ENCODE measurements at regions not wholly inside any gene's neighbourhood (a gene's known extent, or its start where the extent isn't known, plus 50 kb on each side); places are given as distances from the start of the nearest gene placed in this dataset.

- CTCF ChIA-PET, result no interaction called here
- H3K27ac Mint-ChIP-seq, result no peak overlapping the region
- no peaks in the 10 kb centered on the region for H3K27me3 Mint-ChIP-seq
- POLR2A ChIA-PET, result no interaction called here
- H3K4me3 Mint-ChIP-seq, result no peak overlapping the region
- no peaks in the 10 kb centered on the region for H3K9me3 ChIP-seq (ENCODE audit: low read length)
- H3K9me3 Mint-ChIP-seq, result peaks cover 0 to 47% (median 5%) of the 10 kb centered on the region in 5 donors
- no peak for DNase-seq
- no peak overlapping the region for H3K27ac ChIP-seq (ENCODE audit: low read depth, low read length)
- no peaks in the 10 kb centered on the region for H3K36me3 ChIP-seq (ENCODE audit: insufficient read depth, low read length)
- no peak overlapping the region for H3K4me3 ChIP-seq (ENCODE audit: low read length)
- no peaks in the 10 kb centered on the region for H3K4me1 Mint-ChIP-seq
- H3K27me3 ChIP-seq (ENCODE audit: insufficient read depth, low read length, poor library complexity, severe bottlenecking), result no peaks in the 10 kb centered on the region
- no peaks in the 10 kb centered on the region for H3K4me1 ChIP-seq (ENCODE audit: insufficient read depth, low read length)
- H3K36me3 Mint-ChIP-seq, result no peaks in the 10 kb centered on the region
Measured at GRCh38 chr7:80359476-80359875, 152.4 kb downstream of the GNAT3 start.

GRCh38 chr7:80359029-80359428 lies 152.8 kb downstream of the GNAT3 start:
- Histone ChIP-seq H3K27me3 (ENCODE audit: insufficient read depth, low read length, poor library complexity, severe bottlenecking) (no peaks in the 10 kb centered on the region), H3K4me1 (ENCODE audit: insufficient read depth, low read length) (no peaks in the 10 kb centered on the region), H3K36me3 (ENCODE audit: insufficient read depth, low read length) (no peaks in the 10 kb centered on the region), H3K4me3 (ENCODE audit: low read length) (no peak overlapping the region), H3K27ac (ENCODE audit: low read depth, low read length) (no peak overlapping the region), H3K9me3 (ENCODE audit: low read length) (no peaks in the 10 kb centered on the region)
- ChIA-PET POLR2A (no interaction called here), CTCF (no interaction called here)
- DNase-seq, result no peak
- no peaks in the 10 kb centered on the region for H3K27me3 Mint-ChIP-seq
- no peak overlapping the region for H3K27ac Mint-ChIP-seq
- no peaks in the 10 kb centered on the region for H3K36me3 Mint-ChIP-seq
- no peaks in the 10 kb centered on the region for H3K4me1 Mint-ChIP-seq
- H3K9me3 Mint-ChIP-seq, result peaks cover 0 to 46% (median 5%) of the 10 kb centered on the region in 5 donors
- no peak overlapping the region for H3K4me3 Mint-ChIP-seq

- ChIA-PET CTCF (no interaction called here), POLR2A (no interaction called here)
- DNase-seq, result no peak
- no peak overlapping the region for H3K27ac ChIP-seq (ENCODE audit: low read depth, low read length)
- H3K4me1 Mint-ChIP-seq, result no peaks in the 10 kb centered on the region
- H3K36me3 ChIP-seq (ENCODE audit: insufficient read depth, low read length), result no peaks in the 10 kb centered on the region
- no peaks in the 10 kb centered on the region for H3K9me3 ChIP-seq (ENCODE audit: low read length)
- H3K4me1 ChIP-seq (ENCODE audit: insufficient read depth, low read length), result no peaks in the 10 kb centered on the region
- peaks cover 0 to 41% (median 7%) of the 10 kb centered on the region in 5 donors for H3K9me3 Mint-ChIP-seq
- no peak overlapping the region for H3K27ac Mint-ChIP-seq
- no peak overlapping the region for H3K4me3 ChIP-seq (ENCODE audit: low read length)
- H3K27me3 ChIP-seq (ENCODE audit: insufficient read depth, low read length, poor library complexity, severe bottlenecking), result no peaks in the 10 kb centered on the region
- H3K4me3 Mint-ChIP-seq, result no peak overlapping the region
- H3K36me3 Mint-ChIP-seq, result no peaks in the 10 kb centered on the region
- no peaks in the 10 kb centered on the region for H3K27me3 Mint-ChIP-seq
Measured at GRCh38 chr7:80357530-80357929, 154.3 kb downstream of the GNAT3 start.

GRCh38 chr7:80350430-80350829 lies 161.4 kb downstream of the GNAT3 start:
- Histone ChIP-seq H3K4me1 (ENCODE audit: insufficient read depth, low read length) (no peaks in the 10 kb centered on the region), H3K9me3 (ENCODE audit: low read length) (no peaks in the 10 kb centered on the region), H3K4me3 (ENCODE audit: low read length) (no peak overlapping the region), H3K27me3 (ENCODE audit: insufficient read depth, low read length, poor library complexity, severe bottlenecking) (no peaks in the 10 kb centered on the region), H3K36me3 (ENCODE audit: insufficient read depth, low read length) (no peaks in the 10 kb centered on the region), H3K27ac (ENCODE audit: low read depth, low read length) (no peak overlapping the region)
- DNase-seq, result no peak
- Mint-ChIP-seq H3K27ac (no peak overlapping the region), H3K9me3 (peaks cover 2 to 34% (median 8%) of the 10 kb centered on the region in 5 donors), H3K36me3 (no peaks in the 10 kb centered on the region), H3K4me3 (no peak overlapping the region), H3K27me3 (no peaks in the 10 kb centered on the region), H3K4me1 (no peaks in the 10 kb centered on the region)
- ChIA-PET CTCF (no interaction called here), POLR2A (no interaction called here)

GRCh38 chr7:80348223-80348622 lies 163.6 kb downstream of the GNAT3 start:
- no peaks in the 10 kb centered on the region for H3K27me3 Mint-ChIP-seq
- no peaks in the 10 kb centered on the region for H3K9me3 ChIP-seq (ENCODE audit: low read length)
- POLR2A ChIA-PET, result no interaction called here
- no peak overlapping the region for H3K27ac Mint-ChIP-seq
- no peaks in the 10 kb centered on the region for H3K36me3 Mint-ChIP-seq
- H3K4me3 ChIP-seq (ENCODE audit: low read length), result no peak overlapping the region
- CTCF ChIA-PET, result no interaction called here
- no peak overlapping the region for H3K4me3 Mint-ChIP-seq
- no peaks in the 10 kb centered on the region for H3K36me3 ChIP-seq (ENCODE audit: insufficient read depth, low read length)
- H3K4me1 Mint-ChIP-seq, result no peaks in the 10 kb centered on the region
- H3K27me3 ChIP-seq (ENCODE audit: insufficient read depth, low read length, poor library complexity, severe bottlenecking), result no peaks in the 10 kb centered on the region
- no peak overlapping the region for H3K27ac ChIP-seq (ENCODE audit: low read depth, low read length)
- H3K9me3 Mint-ChIP-seq, result peaks cover 3 to 19% (median 11%) of the 10 kb centered on the region in 5 donors
- H3K4me1 ChIP-seq (ENCODE audit: insufficient read depth, low read length), result no peaks in the 10 kb centered on the region
- DNase-seq, result no peak

GRCh38 chr7:80347173-80347572 lies 164.7 kb downstream of the GNAT3 start:
- CTCF ChIA-PET, result no interaction called here

GRCh38 chr7:80346704-80347103 lies 165.2 kb downstream of the GNAT3 start:
- H3K4me3 ChIP-seq (ENCODE audit: low read length), result no peak overlapping the region
- CTCF ChIA-PET, result no interaction called here
- no peaks in the 10 kb centered on the region for H3K36me3 ChIP-seq (ENCODE audit: insufficient read depth, low read length)
- H3K9me3 Mint-ChIP-seq, result peaks cover 3 to 19% (median 13%) of the 10 kb centered on the region in 5 donors
- H3K9me3 ChIP-seq (ENCODE audit: low read length), result no peaks in the 10 kb centered on the region
- no peak overlapping the region for H3K4me3 Mint-ChIP-seq
- DNase-seq, result no peak
- H3K27me3 ChIP-seq (ENCODE audit: insufficient read depth, low read length, poor library complexity, severe bottlenecking), result no peaks in the 10 kb centered on the region
- no peaks in the 10 kb centered on the region for H3K36me3 Mint-ChIP-seq
- no peaks in the 10 kb centered on the region for H3K27me3 Mint-ChIP-seq
- no peaks in the 10 kb centered on the region for H3K4me1 ChIP-seq (ENCODE audit: insufficient read depth, low read length)
- H3K4me1 Mint-ChIP-seq, result no peaks in the 10 kb centered on the region
- POLR2A ChIA-PET, result no interaction called here
- H3K27ac ChIP-seq (ENCODE audit: low read depth, low read length), result no peak overlapping the region
- no peak overlapping the region for H3K27ac Mint-ChIP-seq

More at GRCh38 chr7:80347173-80347572, 164.7 kb downstream of the GNAT3 start:
- no peak overlapping the region for H3K27ac ChIP-seq (ENCODE audit: low read depth, low read length)
- Mint-ChIP-seq H3K27me3 (no peaks in the 10 kb centered on the region), H3K27ac (no peak overlapping the region), H3K4me3 (no peak overlapping the region), H3K9me3 (peaks cover 3 to 19% (median 13%) of the 10 kb centered on the region in 5 donors), H3K36me3 (no peaks in the 10 kb centered on the region), H3K4me1 (no peaks in the 10 kb centered on the region)
- DNase-seq, result no peak
- no peaks in the 10 kb centered on the region for H3K36me3 ChIP-seq (ENCODE audit: insufficient read depth, low read length)
- no peak overlapping the region for H3K4me3 ChIP-seq (ENCODE audit: low read length)
- no peaks in the 10 kb centered on the region for H3K4me1 ChIP-seq (ENCODE audit: insufficient read depth, low read length)
- POLR2A ChIA-PET, result no interaction called here
- H3K27me3 ChIP-seq (ENCODE audit: insufficient read depth, low read length, poor library complexity, severe bottlenecking), result no peaks in the 10 kb centered on the region
- no peaks in the 10 kb centered on the region for H3K9me3 ChIP-seq (ENCODE audit: low read length)

- H3K9me3 Mint-ChIP-seq, result peaks cover 0 to 21% (median 6%) of the 10 kb centered on the region in 5 donors
- Histone ChIP-seq H3K9me3 (ENCODE audit: low read length) (no peaks in the 10 kb centered on the region), H3K27ac (ENCODE audit: low read depth, low read length) (no peak overlapping the region), H3K4me1 (ENCODE audit: insufficient read depth, low read length) (no peaks in the 10 kb centered on the region), H3K27me3 (ENCODE audit: insufficient read depth, low read length, poor library complexity, severe bottlenecking) (no peaks in the 10 kb centered on the region), H3K4me3 (ENCODE audit: low read length) (no peak overlapping the region), H3K36me3 (ENCODE audit: insufficient read depth, low read length) (no peaks in the 10 kb centered on the region)
- H3K4me1 Mint-ChIP-seq, result no peaks in the 10 kb centered on the region
- H3K36me3 Mint-ChIP-seq, result no peaks in the 10 kb centered on the region
- ChIA-PET POLR2A (no interaction called here), CTCF (no interaction called here)
- no peaks in the 10 kb centered on the region for H3K27me3 Mint-ChIP-seq
- no peak for DNase-seq
- H3K27ac Mint-ChIP-seq, result no peak overlapping the region
- no peak overlapping the region for H3K4me3 Mint-ChIP-seq
Measured at GRCh38 chr7:80335511-80336231, 176.2 kb downstream of the GNAT3 start.

Data from CD8-positive, alpha-beta memory T cell (primary cell).